ENCODE measurements at regions not wholly inside any gene's neighbourhood (a gene's known extent, or its start where the extent isn't known, plus 50 kb on each side); places are given as distances from the start of the nearest gene placed in this dataset.

GRCh38 chr17:34869641-34870040 lies 91.6 kb downstream of the CCT6B start:
- H3K9me3 ChIP-seq (ENCODE audit: control insufficient read depth in 4 of 4, low read length in 3 of 4), result peaks cover 0 to 7% (median 3%) of the 10 kb centered on the region in 4 donors
- H3K9ac ChIP-seq (ENCODE audit: low read depth in 1 of 2, low read length in 2 of 2), result no peak overlapping the region
- H3K4me1 ChIP-seq (ENCODE audit: control insufficient read depth in 4 of 4, insufficient read depth in 4 of 4, low read length in 3 of 4), result no peaks in the 10 kb centered on the region
- H3K27me3 ChIP-seq (ENCODE audit: control insufficient read depth in 4 of 4, insufficient read depth in 4 of 4, low read length in 3 of 4), result no peaks in the 10 kb centered on the region
- TF ChIP-seq FOXA2 (IDR thresholded peaks at IDR 0.05), result no peak
- no peak for TF ChIP-seq HNF4A (conservative IDR thresholded peaks at IDR 0.05)
- no peak for TF ChIP-seq JUND (IDR thresholded peaks at IDR 0.05)
- no peak for TF ChIP-seq REST (IDR thresholded peaks at IDR 0.05)
- no peak for TF ChIP-seq NR2F2 (IDR thresholded peaks at IDR 0.05)
- no peak for TF ChIP-seq YY1 (IDR thresholded peaks at IDR 0.05)
- no peak for TF ChIP-seq GABPA (IDR thresholded peaks at IDR 0.05 in 1 of 2, conservative IDR thresholded peaks at IDR 0.05 in 1 of 2)
- TF ChIP-seq ZBTB33 (IDR thresholded peaks at IDR 0.05), result no peak
- no peak overlapping the region for H3K27ac ChIP-seq (ENCODE audit: low read depth in 1 of 2, low read length in 2 of 2)
- H3K36me3 ChIP-seq (ENCODE audit: control insufficient read depth in 4 of 4, insufficient read depth in 3 of 4, low read depth in 1 of 4, low read length in 3 of 4), result no peaks in the 10 kb centered on the region
- no peak overlapping the region for H3K4me3 ChIP-seq (ENCODE audit: low read depth in 1 of 3, low read length in 3 of 3)
- no peak for DNase-seq (ENCODE audit: low spot score)

- Histone ChIP-seq H3K4me1 (ENCODE audit: control insufficient read depth in 4 of 4, insufficient read depth in 4 of 4, low read length in 3 of 4) (no peaks in the 10 kb centered on the region), H3K27ac (ENCODE audit: low read depth in 1 of 2, low read length in 2 of 2) (no peak overlapping the region), H3K9ac (ENCODE audit: low read depth in 1 of 2, low read length in 2 of 2) (no peak overlapping the region), H3K9me3 (ENCODE audit: control insufficient read depth in 4 of 4, low read length in 3 of 4) (peaks cover 0 to 1% (median 0%) of the 10 kb centered on the region in 4 donors), H3K36me3 (ENCODE audit: control insufficient read depth in 4 of 4, insufficient read depth in 3 of 4, low read depth in 1 of 4, low read length in 3 of 4) (no peaks in the 10 kb centered on the region), H3K27me3 (ENCODE audit: control insufficient read depth in 4 of 4, insufficient read depth in 4 of 4, low read length in 3 of 4) (no peaks in the 10 kb centered on the region), H3K4me3 (ENCODE audit: low read depth in 1 of 3, low read length in 3 of 3) (no peak overlapping the region)
- DNase-seq (ENCODE audit: low spot score), result no peak
- TF ChIP-seq RXRA (IDR thresholded peaks at IDR 0.05) (no peak), REST (IDR thresholded peaks at IDR 0.05) (no peak), RAD21 (IDR thresholded peaks at IDR 0.05) (no peak)
- 90% methylated on average over 6 of the region's 6 CpGs for WGBS
Observed at GRCh38 chr17:34865716-34866115, 95.5 kb downstream of the CCT6B start.
